ENCODE measurements at regions not wholly inside any gene's neighbourhood (a gene's known extent, or its start where the extent isn't known, plus 50 kb on each side); places are given as distances from the start of the nearest gene placed in this dataset.

DNA sequence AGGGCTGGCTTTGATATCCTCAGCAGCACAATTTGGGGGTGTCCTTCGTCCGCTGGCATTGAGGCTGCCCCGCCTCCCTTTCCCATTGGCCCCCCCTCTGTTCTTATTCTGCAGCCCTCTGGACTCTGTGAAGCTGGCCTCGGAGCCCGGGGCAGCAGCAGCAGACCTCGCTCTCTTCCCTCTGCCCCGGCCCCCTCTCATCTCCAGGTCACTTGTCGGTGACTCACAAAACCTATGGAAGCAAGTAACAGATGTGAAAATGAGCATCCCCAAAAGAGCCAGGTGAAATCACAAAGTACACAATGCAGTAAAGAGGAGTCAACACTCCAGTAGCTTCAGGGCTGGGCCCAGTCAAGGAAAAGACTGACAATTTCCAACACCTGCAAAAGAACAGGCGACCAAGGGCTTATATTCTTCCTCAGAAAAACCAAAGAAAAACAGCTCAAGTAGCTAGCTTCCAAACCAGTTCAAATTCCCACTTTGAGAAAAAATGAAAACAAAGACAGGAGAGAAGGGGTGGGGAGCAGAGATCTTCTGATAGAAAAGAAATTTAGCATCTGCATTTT lies 97.5 kb downstream of the ZNF608 start:
- TF ChIP-seq SP4 (IDR thresholded peaks at IDR 0.05; ENCODE audit: low read length) (no peak), RXRA (IDR thresholded peaks at IDR 0.05; ENCODE audit: insufficient read depth, low read depth, low read length) (no peak), SP1 (IDR thresholded peaks at IDR 0.05; ENCODE audit: low read depth, low read length) (no peak), CTCF (IDR thresholded peaks at IDR 0.05; ENCODE audit: control extremely low read depth in 1 of 3, insufficient read depth in 1 of 3, low read depth in 1 of 3, low read length in 3 of 3) (no peak), POLR2AphosphoS5 (IDR thresholded peaks at IDR 0.05; ENCODE audit: low read depth, low read length) (no peak), TAF1 (IDR thresholded peaks at IDR 0.05; ENCODE audit: low read depth, low read length) (no peak), ZNF274 (IDR thresholded peaks at IDR 0.05; ENCODE audit: borderline replicate concordance, extremely low read depth, low read length) (no peak), MAX (IDR thresholded peaks at IDR 0.05) (no peak), EZH2 (IDR thresholded peaks at IDR 0.05; ENCODE audit: low read depth, low read length, severe bottlenecking) (no peak), KDM1A (IDR thresholded peaks at IDR 0.05; ENCODE audit: borderline replicate concordance, low read length) (no peak), EP300 (IDR thresholded peaks at IDR 0.05; ENCODE audit: borderline replicate concordance in 1 of 2, low read depth in 2 of 2, low read length in 2 of 2) (no peak), POLR2A (IDR thresholded peaks at IDR 0.05; ENCODE audit: control extremely low read depth in 1 of 2, low read depth in 2 of 2, low read length in 2 of 2) (no peak), FOSL1 (IDR thresholded peaks at IDR 0.05; ENCODE audit: insufficient read depth, low read depth, low read length) (no peak)

Data from H1 (cell line).